HCT116 (cell line): ENCODE measurements at regions not wholly inside any gene's neighbourhood (a gene's known extent, or its start where the extent isn't known, plus 50 kb on each side); places are given as distances from the start of the nearest gene placed in this dataset.

Source experiments
- ATAC-seq: fragments of 200-7000 bp; cut with Tn5 transposase; 2 replicates; pipeline ENCODE4 v1.9.1; 2020; ENCODE audit warnings: mild to moderate bottlenecking, moderate library complexity
- BruUV-seq: library from RNA; stranded (reverse); fragments of 400-500 nt; replicated peaks from 2 replicates; lab custom pipeline; 2021; lab: Mats Ljungman, UMichigan
- CTCF ChIA-PET: fragments of 300-600 bp; sonication (Branson Sonifier 250); formaldehyde crosslinking; loops from one replicate; lab custom pipeline; 2021; ENCODE audit warnings: antibody characterized with exemption; lab: Charles Lee
- POLR2A ChIA-PET: fragments of 300-600, 350-600 bp; sonication (Branson Sonifier 250); formaldehyde crosslinking; loops from one replicate; lab custom pipeline; 2021; ENCODE audit warnings: antibody characterized with exemption; lab: Charles Lee
- RAD21 ChIA-PET, 2 experiments: fragments of 300-600 bp; sonication (Branson Sonifier 250); formaldehyde crosslinking; loops; one replicate each; lab custom pipeline; 2023; ENCODE audit warnings: low total read pairs in 2 of 2; ENCODE audit not compliant: uncharacterized antibody in 2 of 2, unreplicated experiment in 2 of 2, low non-redundant PET in 1 of 2; lab: Charles Lee
- DNase-seq: peaks from one replicate; pipeline ENCODE4 v3.0.0-alpha.2; 2010; ENCODE audit warnings: low read depth, low spot score
- H2AFZ ChIP-seq: fragments of 200-600 bp; shearing (Covaris generic), sonication (generic); 2 replicates; pipeline ENCODE4 v1.6.1; 2017; ENCODE audit warnings: low read depth, mixed run types, mixed read lengths, antibody characterized with exemption, low read length; ENCODE audit not compliant: poor library complexity, severe bottlenecking
- H3K27ac ChIP-seq: 2 replicates; pipeline ENCODE4 v1.5.1; 2012; ENCODE audit warnings: low read depth, low read length
- H3K27me3 ChIP-seq: fragments of 200-600 bp; sonication (generic); 2 replicates; pipeline ENCODE4 v1.6.1; 2016; ENCODE audit warnings: mixed run types, low read length, mixed read lengths; ENCODE audit not compliant: insufficient read depth
- H3K36me3 ChIP-seq, 2 experiments: fragments of 200-500 bp in 1 of 2; fragments of 200-600 bp in 1 of 2; sonication (Bioruptor generic) in 1 of 2; sonication (generic) in 1 of 2; 2 replicates each; pipeline versions ENCODE4 v1.5.1 to v1.6.1; 2014 to 2016; ENCODE audit warnings: low read length in 2 of 2, inconsistent platforms in 1 of 2, mixed read lengths in 1 of 2, mixed run types in 1 of 2; ENCODE audit not compliant: insufficient read depth in 2 of 2, control insufficient read depth in 1 of 2
- H3K4me1 ChIP-seq, 2 experiments: fragments of 200-600 bp in 1 of 2; sonication (generic) in 1 of 2; 2 replicates each; pipeline versions ENCODE4 v1.5.1 to v1.6.1; 2012 to 2017; ENCODE audit warnings: low read length in 2 of 2, inconsistent platforms in 1 of 2, mild to moderate bottlenecking in 1 of 2, mixed read lengths in 1 of 2, mixed run types in 1 of 2, moderate library complexity in 1 of 2; ENCODE audit not compliant: insufficient read depth in 2 of 2, control insufficient read depth in 1 of 2
- H3K4me2 ChIP-seq: fragments of 200-600 bp; sonication (generic); 2 replicates; pipeline ENCODE4 v1.6.1; 2017; ENCODE audit warnings: mixed run types, low read length, mixed read lengths
- H3K4me3 ChIP-seq, 2 experiments: fragments of 200-600 bp in 1 of 2; sonication (generic) in 1 of 2; replicated peaks in 1 of 2; 2 replicates each; pipeline ENCODE4 v1.5.1; 2011 to 2016; ENCODE audit warnings: low read length in 2 of 2, control low read depth in 1 of 2, low read depth in 1 of 2, mild to moderate bottlenecking in 1 of 2, mixed read lengths in 1 of 2, mixed run types in 1 of 2
- H3K79me2 ChIP-seq: fragments of 200-600 bp; sonication (generic); 2 replicates; pipeline ENCODE4 v1.6.1; 2017; ENCODE audit warnings: mild to moderate bottlenecking, mixed run types, low read length, moderate library complexity, mixed read lengths; ENCODE audit not compliant: insufficient read depth
- H3K9ac ChIP-seq: fragments of 200-600 bp; sonication (generic); 2 replicates; pipeline ENCODE4 v1.6.1; 2016; ENCODE audit warnings: low read length, mixed read lengths
- H3K9me2 ChIP-seq: fragments of 200-600 bp; sonication (generic), shearing (Covaris generic); 2 replicates; pipeline ENCODE4 v1.6.1; 2017; ENCODE audit warnings: mixed run types, mild to moderate bottlenecking, moderate library complexity; ENCODE audit not compliant: insufficient read depth
- H3K9me3 ChIP-seq, 2 experiments: fragments of 200-500 bp in 1 of 2; fragments of 200-600 bp in 1 of 2; sonication (Bioruptor generic) in 1 of 2; sonication (generic) in 1 of 2; 2 replicates each; pipeline ENCODE4 v1.6.1; 2014 to 2017; ENCODE audit warnings: low read length in 2 of 2, mixed read lengths in 2 of 2, inconsistent platforms in 1 of 2, low read depth in 1 of 2, mild to moderate bottlenecking in 1 of 2, mixed run types in 1 of 2, moderate library complexity in 1 of 2; ENCODE audit not compliant: control insufficient read depth in 1 of 2, insufficient read depth in 1 of 2
- H4K20me1 ChIP-seq: fragments of 200-600 bp; sonication (generic), shearing (Covaris generic); 2 replicates; pipeline ENCODE4 v1.6.1; 2017; ENCODE audit warnings: mixed run types, mild to moderate bottlenecking, moderate library complexity; ENCODE audit not compliant: insufficient read depth
- CEBPB ChIP-seq: IDR thresholded peaks from 2 replicates; pipeline ENCODE4 v1.6.1; 2012; ENCODE audit warnings: low read depth
- EGR1 ChIP-seq: IDR thresholded peaks from 2 replicates; pipeline ENCODE4 v1.6.1; 2012; ENCODE audit warnings: low read depth
- JUND ChIP-seq: IDR thresholded peaks from 2 replicates; pipeline ENCODE4 v1.6.1; 2012
- POLR2A ChIP-seq: IDR thresholded peaks from 2 replicates; pipeline ENCODE4 v1.7.0; 2011; ENCODE audit warnings: borderline replicate concordance; ENCODE audit not compliant: insufficient read depth, insufficient read length; ENCODE audit errors: extremely low read depth
- SP1 ChIP-seq: IDR thresholded peaks from 2 replicates; pipeline ENCODE4 v1.6.1; 2012; ENCODE audit warnings: low read depth
- ZNF274 ChIP-seq: fragments of 200-500 bp; sonication (Bioruptor generic); IDR thresholded peaks from 2 replicates; pipeline ENCODE4 v1.6.1; 2014; ENCODE audit warnings: mild to moderate bottlenecking, low read depth, low read length, inconsistent platforms
- intact Hi-C: fragments of 100-400 bp; cut with micrococcal nuclease; formaldehyde crosslinking; loops from 2 replicates; pipeline ENCODE4 v1.10.0; 2022
- TF ChIP-seq, protein P1 (sequence below): IDR thresholded peaks from 2 replicates; pipeline ENCODE4 v1.6.1; 2012; ENCODE audit warnings: low read depth
- TF ChIP-seq, protein P2 (sequence below): IDR thresholded peaks from 2 replicates; pipeline ENCODE4 v1.6.1; 2012

DNA sequence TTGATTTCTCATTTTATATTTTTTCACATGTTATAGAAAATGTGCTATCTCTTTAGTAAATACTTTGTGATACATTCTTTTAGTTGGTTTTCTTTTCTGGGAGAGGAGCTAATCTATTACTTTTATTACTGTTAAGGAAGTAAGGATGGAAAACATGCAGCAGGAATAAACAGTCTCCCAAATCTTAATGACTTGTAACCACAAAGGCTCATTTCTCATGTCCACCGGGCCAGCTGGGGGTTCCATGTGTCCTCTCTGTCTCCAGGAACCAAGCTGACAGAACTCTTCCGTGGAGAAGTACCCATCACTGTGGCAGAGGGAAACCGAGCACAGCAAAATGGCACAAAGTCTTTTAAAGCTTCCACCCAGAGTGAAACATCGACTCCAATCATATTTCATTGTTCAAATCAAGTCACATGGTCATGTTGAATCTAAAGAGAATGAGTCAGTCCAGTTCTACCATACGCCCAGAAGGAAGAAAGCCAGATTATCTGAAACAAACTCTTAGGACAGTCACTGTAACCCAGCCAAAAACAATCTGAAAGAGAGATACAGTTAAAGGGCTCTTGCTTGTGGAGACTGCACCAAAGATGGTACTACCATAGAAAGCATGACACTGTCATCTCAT, 97.1 kb upstream of the CDH6 start (continued):
- TF ChIP-seq, protein P1, sequence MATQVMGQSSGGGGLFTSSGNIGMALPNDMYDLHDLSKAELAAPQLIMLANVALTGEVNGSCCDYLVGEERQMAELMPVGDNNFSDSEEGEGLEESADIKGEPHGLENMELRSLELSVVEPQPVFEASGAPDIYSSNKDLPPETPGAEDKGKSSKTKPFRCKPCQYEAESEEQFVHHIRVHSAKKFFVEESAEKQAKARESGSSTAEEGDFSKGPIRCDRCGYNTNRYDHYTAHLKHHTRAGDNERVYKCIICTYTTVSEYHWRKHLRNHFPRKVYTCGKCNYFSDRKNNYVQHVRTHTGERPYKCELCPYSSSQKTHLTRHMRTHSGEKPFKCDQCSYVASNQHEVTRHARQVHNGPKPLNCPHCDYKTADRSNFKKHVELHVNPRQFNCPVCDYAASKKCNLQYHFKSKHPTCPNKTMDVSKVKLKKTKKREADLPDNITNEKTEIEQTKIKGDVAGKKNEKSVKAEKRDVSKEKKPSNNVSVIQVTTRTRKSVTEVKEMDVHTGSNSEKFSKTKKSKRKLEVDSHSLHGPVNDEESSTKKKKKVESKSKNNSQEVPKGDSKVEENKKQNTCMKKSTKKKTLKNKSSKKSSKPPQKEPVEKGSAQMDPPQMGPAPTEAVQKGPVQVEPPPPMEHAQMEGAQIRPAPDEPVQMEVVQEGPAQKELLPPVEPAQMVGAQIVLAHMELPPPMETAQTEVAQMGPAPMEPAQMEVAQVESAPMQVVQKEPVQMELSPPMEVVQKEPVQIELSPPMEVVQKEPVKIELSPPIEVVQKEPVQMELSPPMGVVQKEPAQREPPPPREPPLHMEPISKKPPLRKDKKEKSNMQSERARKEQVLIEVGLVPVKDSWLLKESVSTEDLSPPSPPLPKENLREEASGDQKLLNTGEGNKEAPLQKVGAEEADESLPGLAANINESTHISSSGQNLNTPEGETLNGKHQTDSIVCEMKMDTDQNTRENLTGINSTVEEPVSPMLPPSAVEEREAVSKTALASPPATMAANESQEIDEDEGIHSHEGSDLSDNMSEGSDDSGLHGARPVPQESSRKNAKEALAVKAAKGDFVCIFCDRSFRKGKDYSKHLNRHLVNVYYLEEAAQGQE, result no peak
- no peak for TF ChIP-seq ZNF274
- TF ChIP-seq JUND, result no peak
- no peak for TF ChIP-seq POLR2A
- no peak for TF ChIP-seq CEBPB
- no peak for TF ChIP-seq SP1

DNA sequence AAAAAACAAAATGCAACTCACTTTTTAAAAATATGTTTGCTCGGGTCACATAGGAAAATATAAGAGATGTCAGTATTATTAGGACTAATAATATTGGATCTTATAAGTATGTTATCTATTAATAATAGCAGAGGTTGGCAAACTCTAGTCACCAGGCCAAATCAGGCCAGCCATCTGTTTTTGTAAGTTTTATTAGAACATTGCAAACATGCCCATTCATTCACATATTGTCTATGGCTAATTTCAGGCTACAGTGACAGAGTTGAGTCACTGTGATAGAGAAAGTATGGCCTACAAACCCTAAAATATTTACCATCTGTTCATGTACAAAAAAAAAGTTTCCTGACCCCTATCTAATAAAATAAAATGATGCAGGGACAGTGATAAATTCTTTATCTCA, 97.7 kb upstream of the CDH6 start:
- no peaks in the 10 kb centered on the region for H4K20me1 ChIP-seq
- no peak overlapping the region for H3K4me2 ChIP-seq
- BruUV-seq, result no TSS peak
- no peak overlapping the region for H3K9ac ChIP-seq
- TF ChIP-seq, protein P1, result no peak
- TF ChIP-seq, protein P2, sequence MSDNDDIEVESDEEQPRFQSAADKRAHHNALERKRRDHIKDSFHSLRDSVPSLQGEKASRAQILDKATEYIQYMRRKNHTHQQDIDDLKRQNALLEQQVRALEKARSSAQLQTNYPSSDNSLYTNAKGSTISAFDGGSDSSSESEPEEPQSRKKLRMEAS, result no peak
- TF ChIP-seq EGR1, result no peak
- TF ChIP-seq, all 23 proteins: peak for 0
- H3K36me3 ChIP-seq, result no peaks in the 10 kb centered on the region
- no peaks in the 10 kb centered on the region for H3K9me2 ChIP-seq
- no peaks in the 10 kb centered on the region for H3K27me3 ChIP-seq
- H2AFZ ChIP-seq, result no peak overlapping the region
- no peak for ATAC-seq
- H3K9me3 ChIP-seq, result peaks cover 17 to 39% of the 10 kb centered on the region in 2 experiments; a peak in 2 of 4 replicates
- H3K4me3 ChIP-seq, result no peak overlapping the region
- H3K79me2 ChIP-seq, result no peaks in the 10 kb centered on the region
- intact Hi-C loops, result no loop called here
- ChIA-PET RAD21 (no interaction called here), CTCF (no interaction called here), POLR2A (no interaction called here)
- DNase-seq, result no peak
- H3K27ac ChIP-seq, result no peak overlapping the region
- H3K4me1 ChIP-seq, result no peaks in the 10 kb centered on the region
